GM23338 (cell line): ENCODE measurements at regions not wholly inside any gene's neighbourhood (a gene's known extent, or its start where the extent isn't known, plus 50 kb on each side); places are given as distances from the start of the nearest gene placed in this dataset.

Experiments
- ATAC-seq: fragments of 200-7000 bp; cut with Tn5 transposase; 3 replicates; pipeline ENCODE4 v1.9.1; 2020
- DNase-seq: peaks from one replicate; pipeline ENCODE4 v3.0.0-alpha.2; 2015; ENCODE audit warnings: low spot score
- H2AFZ ChIP-seq: fragments of 200-600 bp; sonication (generic); 2 replicates; pipeline ENCODE4 v1.8.0; 2016; ENCODE audit warnings: antibody characterized with exemption, mild to moderate bottlenecking, moderate library complexity
- H3F3A ChIP-seq: fragments of 200-600 bp; sonication (generic); replicated peaks from 2 replicates; pipeline ENCODE4 v1.8.0; 2017; ENCODE audit warnings: antibody characterized with exemption, mixed run types, low read depth
- H3K27ac ChIP-seq: fragments of 200-600 bp; sonication (generic); 2 replicates; pipeline ENCODE4 v1.6.1; 2016; ENCODE audit warnings: low read depth
- H3K27me3 ChIP-seq: fragments of 200-600 bp; sonication (generic); 2 replicates; pipeline ENCODE4 v1.8.0; 2016; ENCODE audit warnings: mild to moderate bottlenecking, mixed run types, moderate library complexity; ENCODE audit not compliant: insufficient read depth
- H3K36me3 ChIP-seq: fragments of 200-600 bp; sonication (generic); 2 replicates; pipeline ENCODE4 v1.8.0; 2016; ENCODE audit warnings: mild to moderate bottlenecking; ENCODE audit not compliant: insufficient read depth
- H3K4me1 ChIP-seq: fragments of 200-600 bp; sonication (generic); 2 replicates; pipeline ENCODE4 v1.8.0; 2016; ENCODE audit warnings: mild to moderate bottlenecking, moderate library complexity; ENCODE audit not compliant: insufficient read depth
- H3K4me2 ChIP-seq: fragments of 200-600 bp; sonication (generic); 2 replicates; pipeline ENCODE4 v1.7.1; 2017; ENCODE audit warnings: mixed run types
- H3K4me3 ChIP-seq: fragments of 200-600 bp; sonication (generic); 2 replicates; pipeline ENCODE4 v1.6.1; 2016; ENCODE audit warnings: mixed run types
- H3K79me2 ChIP-seq: fragments of 200-600 bp; sonication (generic); replicated peaks from 2 replicates; pipeline ENCODE4 v1.8.0; 2017; ENCODE audit warnings: mild to moderate bottlenecking; ENCODE audit not compliant: insufficient read depth
- H3K9me2 ChIP-seq: fragments of 200-600 bp; sonication (generic); 2 replicates; pipeline ENCODE4 v1.8.0; 2017; ENCODE audit not compliant: insufficient read depth
- H4K20me1 ChIP-seq: fragments of 200-600 bp; sonication (generic); replicated peaks from 2 replicates; pipeline ENCODE4 v1.8.0; 2017; ENCODE audit warnings: mild to moderate bottlenecking; ENCODE audit not compliant: insufficient read depth
- H3K27ac Mint-ChIP-seq: 2 replicates; pipeline ENCODE4 v1.8.0; 2020; ENCODE audit warnings: inconsistent platforms, mild to moderate bottlenecking, moderate library complexity, mixed read lengths
- H3K27me3 Mint-ChIP-seq: 3 replicates; pipeline ENCODE4 v1.8.0; 2022; ENCODE audit warnings: low read depth, mild to moderate bottlenecking, moderate library complexity, mixed read lengths, inconsistent platforms; ENCODE audit not compliant: insufficient read depth, poor library complexity
- H3K36me3 Mint-ChIP-seq: 3 replicates; pipeline ENCODE4 v1.8.0; 2021; ENCODE audit warnings: low read depth, mild to moderate bottlenecking, inconsistent platforms, moderate library complexity, mixed read lengths
- H3K4me1 Mint-ChIP-seq: 3 replicates; pipeline ENCODE4 v1.8.0; 2020; ENCODE audit warnings: mild to moderate bottlenecking, inconsistent platforms, mixed read lengths
- H3K4me3 Mint-ChIP-seq: 3 replicates; pipeline ENCODE4 v1.8.0; 2021; ENCODE audit warnings: moderate library complexity, mild to moderate bottlenecking, inconsistent platforms, mixed read lengths
- H3K9me3 Mint-ChIP-seq: 3 replicates; pipeline ENCODE4 v1.8.0; 2020; ENCODE audit warnings: moderate library complexity, mild to moderate bottlenecking, inconsistent platforms, mixed read lengths
- CREB1 ChIP-seq: fragments of 250-450 bp; sonication (Bioruptor Pico); IDR thresholded peaks from 2 replicates; pipeline ENCODE4 v1.5.0; 2020; ENCODE audit warnings: low read depth, mild to moderate bottlenecking, moderate library complexity
- CTCF ChIP-seq, 2 experiments: fragments of 200-600 bp in 1 of 2; sonication (generic) in 1 of 2; conservative IDR thresholded peaks; 2 replicates each; pipeline versions ENCODE4 v1.5.1 to v1.6.1; 2016 to 2017; ENCODE audit warnings: antibody characterized with exemption in 2 of 2, low read depth in 2 of 2, mild to moderate bottlenecking in 2 of 2, moderate library complexity in 1 of 2
- ETS1 ChIP-seq: IDR thresholded peaks from 2 replicates; pipeline ENCODE4 v1.6.1; 2016; ENCODE audit warnings: antibody characterized with exemption
- EZH2 ChIP-seq: fragments of 200-600 bp; sonication (generic); IDR thresholded peaks from one replicate; pipeline ENCODE4 v1.8.0; 2017; ENCODE audit warnings: antibody characterized with exemption, mild to moderate bottlenecking, low read depth; ENCODE audit not compliant: unreplicated experiment
- EZH2phosphoT487 ChIP-seq: fragments of 200-600 bp; sonication (generic); IDR thresholded peaks from one replicate; pipeline ENCODE4 v1.8.1; 2018; ENCODE audit warnings: antibody characterized with exemption; ENCODE audit not compliant: unreplicated experiment
- JUNB ChIP-seq: IDR thresholded peaks from one replicate; pipeline ENCODE4 v1.6.1; 2016; ENCODE audit warnings: antibody characterized with exemption; ENCODE audit not compliant: unreplicated experiment
- NANOG ChIP-seq: IDR thresholded peaks from 2 replicates; pipeline ENCODE4 v1.6.1; 2016; ENCODE audit warnings: antibody characterized with exemption, borderline replicate concordance
- POLR2AphosphoS5 ChIP-seq: IDR thresholded peaks from 2 replicates; pipeline ENCODE4 v1.6.1; 2016; ENCODE audit warnings: antibody characterized with exemption, low read depth
- REST ChIP-seq: IDR thresholded peaks from one replicate; pipeline ENCODE4 v1.6.1; 2018; ENCODE audit warnings: antibody characterized with exemption; ENCODE audit not compliant: unreplicated experiment
- STAT1 ChIP-seq: IDR thresholded peaks from one replicate; pipeline ENCODE4 v1.6.1; 2016; ENCODE audit warnings: antibody characterized with exemption; ENCODE audit not compliant: unreplicated experiment
- ZNF114 ChIP-seq: fragments of 250-450 bp; sonication (Bioruptor Pico); IDR thresholded peaks from 2 replicates; pipeline ENCODE4 v1.5.0; 2020; ENCODE audit warnings: mild to moderate bottlenecking, moderate library complexity
- ZNF331 ChIP-seq: fragments of 250-450 bp; sonication (Bioruptor Pico); IDR thresholded peaks from 2 replicates; pipeline ENCODE4 v1.5.0; 2020; ENCODE audit warnings: low read depth, mild to moderate bottlenecking, moderate library complexity

GRCh38 chr6:9085709-9086070 is 650.3 kb upstream of the SLC35B3 start:
- TF ChIP-seq REST: no peak
- no peak for TF ChIP-seq JUNB
- TF ChIP-seq ZNF114: no peak
- no peak for TF ChIP-seq NANOG
- no peak for TF ChIP-seq EZH2
- TF ChIP-seq ZNF331 (CRISPR knock-in tag): no peak
- TF ChIP-seq CREB1 (CRISPR knock-in tag): no peak
- no peak for TF ChIP-seq ETS1
- TF ChIP-seq POLR2AphosphoS5: no peak
- no peak for TF ChIP-seq EZH2phosphoT487
- TF ChIP-seq STAT1: no peak
- no peak for TF ChIP-seq CTCF (conservative IDR thresholded peaks at IDR 0.05; ENCODE audit: low read depth in 2 of 2)
- ATAC-seq (no peak), DNase-seq (no peak)
- H3K36me3 ChIP-seq: no peaks in the 10 kb centered on the region
- peaks cover 8% of the 10 kb centered on the region; the same call in 1 of the 2 replicates for H3K4me1 ChIP-seq
- no peaks in the 10 kb centered on the region for H3K9me2 ChIP-seq
- H3K27ac Mint-ChIP-seq: no peak overlapping the region
- H4K20me1 ChIP-seq: no peaks in the 10 kb centered on the region
- H2AFZ ChIP-seq: no peak overlapping the region
- no peaks in the 10 kb centered on the region for H3K27me3 ChIP-seq
- H3K79me2 ChIP-seq: no peaks in the 10 kb centered on the region
- H3K4me2 ChIP-seq: no peak overlapping the region
- H3F3A ChIP-seq: no peaks in the 10 kb centered on the region
- peaks cover 2% of the 10 kb centered on the region for H3K27me3 Mint-ChIP-seq
- no peaks in the 10 kb centered on the region for H3K9me3 Mint-ChIP-seq
- H3K36me3 Mint-ChIP-seq: no peaks in the 10 kb centered on the region
- H3K4me1 Mint-ChIP-seq: peaks cover 16% of the 10 kb centered on the region
- no peak overlapping the region for H3K27ac ChIP-seq
- no peak overlapping the region for H3K4me3 Mint-ChIP-seq
- H3K4me3 ChIP-seq: no peak overlapping the region
